ENCODE measurements at regions not wholly inside any gene's neighbourhood (a gene's known extent, or its start where the extent isn't known, plus 50 kb on each side); places are given as distances from the start of the nearest gene placed in this dataset.

DNA sequence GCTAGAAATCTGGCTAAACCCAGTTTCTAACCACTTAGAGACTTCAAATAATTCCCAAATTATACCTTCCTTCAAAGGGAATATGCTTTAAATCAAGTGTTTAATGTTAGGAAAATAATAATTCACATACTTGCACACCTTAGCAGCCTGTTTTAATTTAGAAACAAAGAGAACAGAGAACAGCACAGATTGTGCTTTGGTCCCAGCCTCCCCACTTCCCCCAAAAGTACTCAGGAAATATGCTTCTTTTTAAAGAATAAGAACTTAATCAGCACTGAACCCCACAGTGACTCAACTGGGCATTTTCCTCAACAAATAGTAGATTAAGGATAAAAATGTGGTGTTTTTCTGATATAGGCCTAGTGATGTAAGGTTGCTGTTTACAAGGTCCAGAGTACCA is 295.8 kb downstream of the GBA3 start:
- no peak overlapping the region for H3K27ac ChIP-seq
- no peak for DNase-seq
- H3K4me3 ChIP-seq: no peak overlapping the region
- no peaks in the 10 kb centered on the region for H3K9me3 ChIP-seq
- no peaks in the 10 kb centered on the region for H3K4me1 ChIP-seq
- TF ChIP-seq POLR2A (IDR thresholded peaks at IDR 0.05): no peak
- TF ChIP-seq, protein P1, sequence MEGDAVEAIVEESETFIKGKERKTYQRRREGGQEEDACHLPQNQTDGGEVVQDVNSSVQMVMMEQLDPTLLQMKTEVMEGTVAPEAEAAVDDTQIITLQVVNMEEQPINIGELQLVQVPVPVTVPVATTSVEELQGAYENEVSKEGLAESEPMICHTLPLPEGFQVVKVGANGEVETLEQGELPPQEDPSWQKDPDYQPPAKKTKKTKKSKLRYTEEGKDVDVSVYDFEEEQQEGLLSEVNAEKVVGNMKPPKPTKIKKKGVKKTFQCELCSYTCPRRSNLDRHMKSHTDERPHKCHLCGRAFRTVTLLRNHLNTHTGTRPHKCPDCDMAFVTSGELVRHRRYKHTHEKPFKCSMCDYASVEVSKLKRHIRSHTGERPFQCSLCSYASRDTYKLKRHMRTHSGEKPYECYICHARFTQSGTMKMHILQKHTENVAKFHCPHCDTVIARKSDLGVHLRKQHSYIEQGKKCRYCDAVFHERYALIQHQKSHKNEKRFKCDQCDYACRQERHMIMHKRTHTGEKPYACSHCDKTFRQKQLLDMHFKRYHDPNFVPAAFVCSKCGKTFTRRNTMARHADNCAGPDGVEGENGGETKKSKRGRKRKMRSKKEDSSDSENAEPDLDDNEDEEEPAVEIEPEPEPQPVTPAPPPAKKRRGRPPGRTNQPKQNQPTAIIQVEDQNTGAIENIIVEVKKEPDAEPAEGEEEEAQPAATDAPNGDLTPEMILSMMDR (IDR thresholded peaks at IDR 0.05): no peak
- no peaks in the 10 kb centered on the region for H3K27me3 ChIP-seq
- H3K36me3 ChIP-seq: no peaks in the 10 kb centered on the region

DNA sequence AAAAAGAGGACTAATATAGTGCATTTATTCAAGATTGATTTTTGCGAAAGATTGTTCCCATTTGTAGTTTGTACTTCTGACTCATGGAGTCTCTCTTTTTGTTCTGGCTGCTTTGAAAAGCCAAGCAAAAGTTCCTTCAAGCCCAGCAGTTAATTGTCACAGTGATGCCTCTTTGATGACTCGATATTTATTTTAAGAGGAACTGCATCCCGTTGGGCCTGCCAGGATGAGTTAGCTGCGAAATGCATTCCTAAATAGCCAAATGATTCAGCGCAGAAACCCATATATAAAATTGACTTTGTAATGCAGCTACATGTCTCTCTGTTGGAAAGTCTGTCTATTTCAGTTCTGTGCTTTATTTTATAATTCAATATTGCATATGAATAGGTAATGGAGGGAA is 295.1 kb downstream of the GBA3 start:
- Histone ChIP-seq H3K27ac (no peak overlapping the region), H3K36me3 (no peaks in the 10 kb centered on the region), H3K9me3 (no peaks in the 10 kb centered on the region), H3K4me1 (no peaks in the 10 kb centered on the region), H3K27me3 (no peaks in the 10 kb centered on the region), H3K4me3 (no peak overlapping the region)
- TF ChIP-seq POLR2A (IDR thresholded peaks at IDR 0.05): no peak
- TF ChIP-seq, protein P1 (IDR thresholded peaks at IDR 0.05): no peak
- no peak for DNase-seq

DNA sequence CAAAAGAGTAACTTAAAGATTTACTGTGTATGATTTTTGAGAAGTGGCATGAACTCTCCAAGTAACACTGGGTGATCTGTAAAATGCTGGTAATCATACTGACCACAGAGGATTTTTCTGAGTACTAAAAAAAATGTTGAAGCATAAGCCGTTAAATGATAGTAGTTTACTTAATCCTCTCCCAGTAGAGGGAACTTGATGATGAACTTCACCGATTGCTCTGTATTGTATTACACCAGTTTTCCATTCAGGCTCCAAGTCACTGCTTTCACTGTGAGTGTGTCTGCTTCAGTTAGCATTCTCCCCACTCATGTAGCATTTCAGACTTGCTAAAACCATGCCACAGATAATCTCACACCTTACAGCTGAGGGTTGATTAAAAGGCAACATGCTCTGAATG is 294.1 kb downstream of the GBA3 start:
- TF ChIP-seq POLR2A (IDR thresholded peaks at IDR 0.05): no peak
- TF ChIP-seq, protein P1 (IDR thresholded peaks at IDR 0.05): no peak
- Histone ChIP-seq H3K4me1 (no peaks in the 10 kb centered on the region), H3K9me3 (no peaks in the 10 kb centered on the region), H3K27ac (no peak overlapping the region), H3K27me3 (no peaks in the 10 kb centered on the region), H3K36me3 (no peaks in the 10 kb centered on the region), H3K4me3 (no peak overlapping the region)
- no peak for DNase-seq

DNA sequence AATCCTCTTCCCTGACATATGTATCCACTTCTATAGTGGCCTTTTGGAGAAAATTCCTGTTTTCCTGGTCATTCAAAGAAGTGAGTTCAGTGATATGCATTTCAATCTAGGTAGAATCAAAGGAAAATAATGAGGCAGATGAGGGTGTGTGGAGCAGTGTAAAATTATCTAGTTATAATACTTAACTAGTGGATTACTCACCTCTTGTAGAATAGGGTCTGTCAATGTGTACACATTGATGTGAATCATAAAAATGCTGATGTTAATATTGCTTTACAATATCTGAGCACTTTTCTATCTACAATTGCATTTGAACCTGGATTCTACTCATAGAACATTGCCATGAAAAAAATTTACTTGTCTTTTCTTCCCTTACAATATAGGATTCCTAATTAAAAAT is 293.5 kb downstream of the GBA3 start:
- Histone ChIP-seq H3K27ac (no peak overlapping the region), H3K4me1 (no peaks in the 10 kb centered on the region), H3K36me3 (no peaks in the 10 kb centered on the region), H3K4me3 (no peak overlapping the region), H3K27me3 (no peaks in the 10 kb centered on the region), H3K9me3 (no peaks in the 10 kb centered on the region)
- no peak for DNase-seq
- TF ChIP-seq, protein P1 (IDR thresholded peaks at IDR 0.05): no peak
- TF ChIP-seq POLR2A (IDR thresholded peaks at IDR 0.05): no peak

DNA sequence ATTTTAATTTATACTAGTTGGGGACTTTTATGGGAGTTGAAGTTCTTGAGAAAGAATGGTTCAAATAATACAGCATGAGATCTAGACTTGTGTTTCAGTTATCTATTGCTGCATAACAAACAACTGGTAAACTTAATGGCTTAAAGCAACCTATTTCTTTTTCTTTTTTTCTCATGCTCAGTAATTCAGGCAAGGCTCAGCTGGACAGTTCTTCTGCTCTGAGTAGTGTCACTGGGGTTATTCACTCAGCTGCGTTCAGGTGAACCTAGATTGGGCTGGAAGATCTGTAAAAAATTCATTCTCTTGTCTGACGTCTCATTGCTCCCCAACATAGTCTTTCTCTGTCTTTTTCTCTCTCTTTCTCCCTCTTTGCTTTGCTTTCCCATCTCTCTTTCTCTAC is 291.7 kb downstream of the GBA3 start:
- no peaks in the 10 kb centered on the region for H3K4me1 ChIP-seq
- H3K27ac ChIP-seq: no peak overlapping the region
- H3K9me3 ChIP-seq: no peaks in the 10 kb centered on the region
- no peak overlapping the region for H3K4me3 ChIP-seq
- no peak for TF ChIP-seq POLR2A (IDR thresholded peaks at IDR 0.05)
- TF ChIP-seq, protein P1 (IDR thresholded peaks at IDR 0.05): no peak
- no peaks in the 10 kb centered on the region for H3K27me3 ChIP-seq
- no peak for DNase-seq
- no peaks in the 10 kb centered on the region for H3K36me3 ChIP-seq

DNA sequence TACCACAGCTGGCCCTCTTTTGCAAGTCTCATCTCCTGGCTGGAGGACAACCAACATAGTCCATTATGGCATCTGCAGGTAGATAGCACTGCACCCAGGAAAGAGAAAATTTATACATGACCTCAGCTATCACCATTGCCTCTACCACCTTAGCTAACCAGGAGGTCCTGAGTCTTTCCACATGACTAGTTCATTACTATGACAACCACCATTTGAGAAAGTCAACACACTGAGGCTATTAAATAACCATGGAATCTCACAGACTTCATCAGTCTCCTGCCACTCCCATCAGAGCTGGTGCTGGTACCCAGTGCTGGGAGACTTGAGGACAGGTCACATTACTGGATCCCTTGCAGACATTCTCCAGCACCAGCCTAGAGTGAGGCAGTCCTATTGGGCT is 285.9 kb downstream of the GBA3 start:
- Histone ChIP-seq H3K4me1 (no peaks in the 10 kb centered on the region), H3K36me3 (no peaks in the 10 kb centered on the region), H3K27ac (no peak overlapping the region), H3K4me3 (no peak overlapping the region), H3K27me3 (no peaks in the 10 kb centered on the region), H3K9me3 (no peaks in the 10 kb centered on the region)
- TF ChIP-seq, protein P1 (IDR thresholded peaks at IDR 0.05): no peak
- TF ChIP-seq POLR2A (IDR thresholded peaks at IDR 0.05): no peak
- no peak for DNase-seq
